ENCODE measurements at regions not wholly inside any gene's neighbourhood (a gene's known extent, or its start where the extent isn't known, plus 50 kb on each side); places are given as distances from the start of the nearest gene placed in this dataset.

- no peaks in the 10 kb centered on the region for H3K79me2 ChIP-seq (ENCODE audit: control insufficient read depth, insufficient read depth, low read length)
- H3K9ac ChIP-seq (ENCODE audit: control insufficient read depth, insufficient read depth, low read length) = no peak overlapping the region
- no peaks in the 10 kb centered on the region; the same call in 1 of the 2 replicates for H3K4me1 ChIP-seq (ENCODE audit: control insufficient read depth, insufficient read depth, low read length)
- BruUV-seq (replicated peaks) = no TSS peak
- FAIRE-seq (no peak), DNase-seq (ENCODE audit: low read depth, low spot score) (no peak), ATAC-seq (no peak)
- ChIA-PET POLR2A (no interaction called here), SMC1A (ENCODE audit: uncharacterized antibody, unreplicated experiment) (interaction anchor here (0.8 kb wide), 2 partner anchors 21 to 114 kb away, joined by 3 read pairs; no protein-coding TSS in a partner anchor), CTCF (no interaction called here), RAD21 (ENCODE audit: unreplicated experiment) (no interaction called here)
- no peaks in the 10 kb centered on the region for H3K9me3 ChIP-seq (replicated peaks; ENCODE audit: control insufficient read depth, insufficient read depth, low read length)
- no peak overlapping the region for H3K4me3 ChIP-seq
- intact Hi-C loops (cut with micrococcal nuclease; ENCODE audit: unreplicated experiment) = no loop called here
- H2AFZ ChIP-seq (ENCODE audit: control insufficient read depth, low read depth, low read length) = no peak overlapping the region
- H3K4me2 ChIP-seq (ENCODE audit: control insufficient read depth, insufficient read depth) = no peak overlapping the region
- no peaks in the 10 kb centered on the region for H3K27me3 ChIP-seq (replicated peaks in 1 of 2; ENCODE audit: control insufficient read depth in 2 of 2, insufficient read depth in 2 of 2, low read length in 1 of 2)
- 66% methylated on average over 8 of the region's 8 CpGs for WGBS (ENCODE audit: insufficient coverage, insufficient replicate concordance, low lambda C conversion rate, missing lambda C conversion rate)
- no peaks in the 10 kb centered on the region for H3K36me3 ChIP-seq (ENCODE audit: control insufficient read depth in 2 of 2, insufficient read depth in 2 of 2, low read length in 1 of 2)
- in situ Hi-C loops (cut with MboI) = no loop called here
- H4K20me1 ChIP-seq (ENCODE audit: control insufficient read depth, insufficient read depth) = no peaks in the 10 kb centered on the region
- no peak overlapping the region for H3K27ac ChIP-seq (ENCODE audit: control insufficient read depth, insufficient read depth)
- TF ChIP-seq ELK1 (IDR thresholded peaks at IDR 0.05; ENCODE audit: low read depth, low read length) = no peak
- TF ChIP-seq REST (IDR thresholded peaks at IDR 0.05; ENCODE audit: low read depth, low read length) = no peak
- no peak for TF ChIP-seq ZBTB33 (IDR thresholded peaks at IDR 0.05)
- TF ChIP-seq BCL3 (IDR thresholded peaks at IDR 0.05; ENCODE audit: borderline replicate concordance, insufficient read depth, low read depth, low read length, poor library complexity, severe bottlenecking) = no peak
- TF ChIP-seq EP300 (IDR thresholded peaks at IDR 0.05; ENCODE audit: borderline replicate concordance in 1 of 2, control insufficient read depth in 1 of 2, low read depth in 2 of 2, low read length in 2 of 2) = no peak
- TF ChIP-seq ZNF274 (IDR thresholded peaks at IDR 0.05; ENCODE audit: insufficient read depth, insufficient read length) = no peak
- TF ChIP-seq SRF (IDR thresholded peaks at IDR 0.05; ENCODE audit: low read depth in 2 of 2, low read length in 2 of 2) = no peak
- TF ChIP-seq E2F4 (IDR thresholded peaks at IDR 0.05; ENCODE audit: low read depth, low read length) = no peak
- TF ChIP-seq ATF7 (IDR thresholded peaks at IDR 0.05; ENCODE audit: low read depth) = no peak
- TF ChIP-seq MXI1 (IDR thresholded peaks at IDR 0.05; ENCODE audit: low read depth, low read length) = no peak
Measured at GRCh38 chr3:197373096-197373495, 74.7 kb upstream of the DLG1 start.

All from GM12878 (cell line).